ENCODE measurements at regions not wholly inside any gene's neighbourhood (a gene's known extent, or its start where the extent isn't known, plus 50 kb on each side); places are given as distances from the start of the nearest gene placed in this dataset.

GRCh38 chr4:74615411-74615810 is 170.5 kb downstream of the AREG start:
- TF ChIP-seq PRDM4 (CRISPR knock-in tag; IDR thresholded peaks at IDR 0.05; ENCODE audit: borderline replicate concordance) (no peak), THAP9 (CRISPR knock-in tag; IDR thresholded peaks at IDR 0.05; ENCODE audit: borderline replicate concordance) (no peak), PHF8 (CRISPR knock-in tag; IDR thresholded peaks at IDR 0.05) (no peak), CBX1 (IDR thresholded peaks at IDR 0.05; ENCODE audit: low read depth) (no peak), IKZF1 (IDR thresholded peaks at IDR 0.05) (no peak), PRPF4 (IDR thresholded peaks at IDR 0.05; ENCODE audit: low read depth, low read length, poor library complexity, severe bottlenecking) (no peak), CTCF (CRISPR knock-in tag; IDR thresholded peaks at IDR 0.05) (no peak), ZKSCAN1 (IDR thresholded peaks at IDR 0.05; ENCODE audit: low read length) (no peak), ARNTL (CRISPR knock-in tag; IDR thresholded peaks at IDR 0.05) (no peak), NCOA5 (CRISPR knock-in tag; IDR thresholded peaks at IDR 0.05) (no peak), MAZ (IDR thresholded peaks at IDR 0.05; ENCODE audit: borderline replicate concordance, low read depth, low read length) (no peak), MAZ (CRISPR knock-in tag; IDR thresholded peaks at IDR 0.05; ENCODE audit: low read depth) (no peak), GABPA (IDR thresholded peaks at IDR 0.05; ENCODE audit: low read depth, low read length) (no peak), GABPA (CRISPR knock-in tag; IDR thresholded peaks at IDR 0.05; ENCODE audit: low read depth) (no peak)
